ENCODE measurements at regions not wholly inside any gene's neighbourhood (a gene's known extent, or its start where the extent isn't known, plus 50 kb on each side); places are given as distances from the start of the nearest gene placed in this dataset.

GRCh38 chr3:25043749-25044148, 384.3 kb upstream of the RARB start:
- H4K20me1 ChIP-seq (ENCODE audit: control insufficient read depth, extremely low read depth, insufficient read depth, low read length): no peaks in the 10 kb centered on the region
- no peaks in the 10 kb centered on the region for H3K27me3 ChIP-seq (ENCODE audit: control insufficient read depth, extremely low read depth, insufficient read depth, low read length)
- H3K9me1 ChIP-seq (ENCODE audit: control insufficient read depth, extremely low read depth, insufficient read depth, low read length): no peaks in the 10 kb centered on the region
- H3K4me3 ChIP-seq (ENCODE audit: control insufficient read depth in 2 of 3, extremely low read depth in 1 of 3, insufficient read depth in 2 of 3, low read depth in 1 of 3, low read length in 3 of 3): no peak overlapping the region
- H3K27ac ChIP-seq (ENCODE audit: control insufficient read depth, insufficient read depth, low read length): no peak overlapping the region
- DNase-seq (ENCODE audit: low read depth, low spot score): no peak
- no peaks in the 10 kb centered on the region for H3K9me3 ChIP-seq (ENCODE audit: control insufficient read depth, low read depth, low read length)
- H3K9ac ChIP-seq (ENCODE audit: control insufficient read depth, extremely low read depth, insufficient read depth, low read length): no peak overlapping the region
- FAIRE-seq: no peak
- dilution Hi-C loops (cut with MboI; ENCODE audit: extremely low pct_ligation_motif_present, low sequenced_read_pairs): no loop called here
- no peaks in the 10 kb centered on the region for H3K79me2 ChIP-seq (ENCODE audit: control insufficient read depth, insufficient read depth, low read length)
- TF ChIP-seq CTCF (optimal IDR thresholded peaks at IDR 0.05 in 1 of 3, IDR thresholded peaks at IDR 0.05 in 1 of 3, conservative IDR thresholded peaks at IDR 0.05 in 1 of 3; ENCODE audit: extremely low read depth in 1 of 3, insufficient read depth in 2 of 3, low read length in 3 of 3) (no peak), EZH2 (IDR thresholded peaks at IDR 0.05; ENCODE audit: low read length) (no peak)
- no peaks in the 10 kb centered on the region for H3K36me3 ChIP-seq (ENCODE audit: control insufficient read depth in 2 of 2, extremely low read depth in 1 of 2, insufficient read depth in 2 of 2, low read length in 2 of 2)
- H2AFZ ChIP-seq (ENCODE audit: control insufficient read depth, low read length): no peak overlapping the region
- H3K4me1 ChIP-seq (ENCODE audit: control insufficient read depth, extremely low read depth, insufficient read depth, low read length): no peaks in the 10 kb centered on the region
- H3K4me2 ChIP-seq (ENCODE audit: control insufficient read depth, extremely low read depth, insufficient read depth, low read depth, low read length): no peak overlapping the region

DNA sequence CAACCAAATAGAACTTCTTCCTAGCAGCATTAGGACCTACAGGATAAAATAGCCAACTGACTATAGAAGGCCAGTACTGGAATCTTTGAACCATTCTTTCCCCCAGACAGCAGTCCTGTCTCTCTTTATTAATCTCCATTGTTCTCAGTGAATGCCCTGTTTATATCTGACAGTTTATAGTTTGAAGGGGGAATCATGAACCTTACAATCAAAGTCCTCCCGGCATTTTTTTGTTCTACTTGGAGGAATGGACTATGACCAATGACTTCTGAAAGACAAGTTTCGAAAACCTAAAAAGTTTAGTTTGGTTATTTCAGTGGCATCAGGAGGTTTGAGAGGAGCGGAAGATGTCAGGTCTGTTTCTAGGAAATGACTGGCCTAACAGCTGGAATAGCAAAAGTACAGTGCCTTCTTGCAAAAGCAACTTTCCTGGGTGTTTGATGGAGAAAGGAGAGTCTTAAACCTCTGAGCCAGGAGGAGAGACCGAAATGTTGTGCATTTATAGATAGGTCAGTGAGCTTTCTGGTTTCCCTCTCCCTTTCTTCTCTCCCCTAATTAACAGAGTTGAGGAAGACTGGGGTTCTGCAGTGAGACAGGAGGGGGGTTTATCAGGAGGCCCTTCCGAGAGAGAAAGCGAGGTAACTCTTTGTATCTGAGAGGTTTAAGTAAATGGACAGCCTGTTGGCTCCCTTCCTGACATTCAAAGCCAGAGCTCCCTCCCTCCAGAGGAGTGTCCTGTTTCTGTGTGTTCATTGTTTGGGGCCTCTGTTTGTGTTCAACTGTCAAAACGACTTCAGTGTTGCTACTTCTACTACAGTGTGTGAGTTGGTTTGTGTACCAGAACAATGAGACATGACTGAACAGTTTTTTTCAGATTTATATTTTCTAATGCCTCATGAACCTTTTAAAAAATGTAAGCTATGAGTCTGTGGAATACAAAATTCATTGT, 383.0 kb upstream of the RARB start:
- Histone ChIP-seq H3K27me3 (ENCODE audit: control insufficient read depth, extremely low read depth, insufficient read depth, low read length) (no peaks in the 10 kb centered on the region), H3K9me3 (ENCODE audit: control insufficient read depth, low read depth, low read length) (no peaks in the 10 kb centered on the region), H2AFZ (ENCODE audit: control insufficient read depth, low read length) (no peak overlapping the region), H3K9ac (ENCODE audit: control insufficient read depth, extremely low read depth, insufficient read depth, low read length) (no peak overlapping the region), H3K79me2 (ENCODE audit: control insufficient read depth, insufficient read depth, low read length) (no peaks in the 10 kb centered on the region), H4K20me1 (ENCODE audit: control insufficient read depth, extremely low read depth, insufficient read depth, low read length) (no peaks in the 10 kb centered on the region), H3K27ac (ENCODE audit: control insufficient read depth, insufficient read depth, low read length) (no peak overlapping the region), H3K4me1 (ENCODE audit: control insufficient read depth, extremely low read depth, insufficient read depth, low read length) (no peaks in the 10 kb centered on the region), H3K36me3 (ENCODE audit: control insufficient read depth in 2 of 2, extremely low read depth in 1 of 2, insufficient read depth in 2 of 2, low read length in 2 of 2) (no peaks in the 10 kb centered on the region), H3K4me3 (ENCODE audit: control insufficient read depth in 2 of 3, extremely low read depth in 1 of 3, insufficient read depth in 2 of 3, low read depth in 1 of 3, low read length in 3 of 3) (no peak overlapping the region), H3K9me1 (ENCODE audit: control insufficient read depth, extremely low read depth, insufficient read depth, low read length) (no peaks in the 10 kb centered on the region), H3K4me2 (ENCODE audit: control insufficient read depth, extremely low read depth, insufficient read depth, low read depth, low read length) (no peak overlapping the region)
- no peak for DNase-seq (ENCODE audit: low read depth, low spot score)
- no peak for FAIRE-seq
- TF ChIP-seq CTCF (optimal IDR thresholded peaks at IDR 0.05 in 1 of 3, IDR thresholded peaks at IDR 0.05 in 1 of 3, conservative IDR thresholded peaks at IDR 0.05 in 1 of 3; ENCODE audit: extremely low read depth in 1 of 3, insufficient read depth in 2 of 3, low read length in 3 of 3): no peak
- no peak for TF ChIP-seq EZH2 (IDR thresholded peaks at IDR 0.05; ENCODE audit: low read length)
- dilution Hi-C loops (cut with MboI; ENCODE audit: extremely low pct_ligation_motif_present, low sequenced_read_pairs): no loop called here
